Glutamatergic neuron (in vitro differentiated cells): ENCODE measurements at regions not wholly inside any gene's neighbourhood (a gene's known extent, or its start where the extent isn't known, plus 50 kb on each side); places are given as distances from the start of the nearest gene placed in this dataset.

Source experiments
- DNase-seq: peaks from one replicate; pipeline ENCODE4 v3.0.0; 2022
- H3K27ac Mint-ChIP-seq: one replicate; pipeline ENCODE4 v1.8.0; 2020; ENCODE audit warnings: mild to moderate bottlenecking, mixed read lengths, inconsistent platforms; ENCODE audit not compliant: unreplicated experiment
- H3K27me3 Mint-ChIP-seq: one replicate; pipeline ENCODE4 v1.8.0; 2020; ENCODE audit warnings: mild to moderate bottlenecking, moderate library complexity, mixed read lengths, inconsistent platforms; ENCODE audit not compliant: unreplicated experiment
- H3K36me3 Mint-ChIP-seq: one replicate; pipeline ENCODE4 v1.8.0; 2020; ENCODE audit warnings: mild to moderate bottlenecking, mixed read lengths, inconsistent platforms; ENCODE audit not compliant: unreplicated experiment
- H3K4me1 Mint-ChIP-seq: one replicate; pipeline ENCODE4 v1.8.0; 2020; ENCODE audit warnings: mild to moderate bottlenecking, low read depth, mixed read lengths, inconsistent platforms; ENCODE audit not compliant: unreplicated experiment
- H3K4me3 Mint-ChIP-seq: one replicate; pipeline ENCODE4 v1.8.0; 2020; ENCODE audit warnings: mild to moderate bottlenecking, mixed read lengths, inconsistent platforms; ENCODE audit not compliant: unreplicated experiment
- H3K9me3 Mint-ChIP-seq: one replicate; pipeline ENCODE4 v1.8.0; 2020; ENCODE audit warnings: mild to moderate bottlenecking, moderate library complexity, mixed read lengths, inconsistent platforms; ENCODE audit not compliant: unreplicated experiment
- CTCF ChIP-seq: fragments of 200-600 bp; sonication (generic); IDR thresholded peaks from one replicate; pipeline ENCODE4 v1.5.0; 2021; ENCODE audit not compliant: partially characterized antibody, unreplicated experiment

- no peaks in the 10 kb centered on the region for H3K27me3 Mint-ChIP-seq
- no peaks in the 10 kb centered on the region for H3K9me3 Mint-ChIP-seq
- no peak for TF ChIP-seq CTCF
- no peak for DNase-seq
- H3K4me1 Mint-ChIP-seq = no peaks in the 10 kb centered on the region
- no peak overlapping the region for H3K4me3 Mint-ChIP-seq
- H3K36me3 Mint-ChIP-seq = no peaks in the 10 kb centered on the region
- no peak overlapping the region for H3K27ac Mint-ChIP-seq
These were observed 1249.9 kb upstream of the TENM3 start for GRCh38 chr4:180993244-180993836.

- H3K4me1 Mint-ChIP-seq = no peaks in the 10 kb centered on the region
These were observed 1248.5 kb upstream of the TENM3 start for GRCh38 chr4:180994722-180995121.

GRCh38 chr4:180999217-180999616, 1244.0 kb upstream of the TENM3 start:
- TF ChIP-seq CTCF = no peak
- H3K4me3 Mint-ChIP-seq = no peak overlapping the region
- H3K27ac Mint-ChIP-seq = no peak overlapping the region
- H3K36me3 Mint-ChIP-seq = no peaks in the 10 kb centered on the region
- DNase-seq = no peak
- no peaks in the 10 kb centered on the region for H3K9me3 Mint-ChIP-seq
- H3K27me3 Mint-ChIP-seq = no peaks in the 10 kb centered on the region
- H3K4me1 Mint-ChIP-seq = no peaks in the 10 kb centered on the region

More at GRCh38 chr4:180994722-180995121, 1248.5 kb upstream of the TENM3 start:
- H3K36me3 Mint-ChIP-seq = no peaks in the 10 kb centered on the region
- H3K4me3 Mint-ChIP-seq = no peak overlapping the region
- no peak overlapping the region for H3K27ac Mint-ChIP-seq
- no peak for TF ChIP-seq CTCF
- H3K27me3 Mint-ChIP-seq = no peaks in the 10 kb centered on the region
- no peaks in the 10 kb centered on the region for H3K9me3 Mint-ChIP-seq
- DNase-seq = no peak

- DNase-seq = no peak
- H3K4me1 Mint-ChIP-seq = no peaks in the 10 kb centered on the region
- no peaks in the 10 kb centered on the region for H3K36me3 Mint-ChIP-seq
- no peaks in the 10 kb centered on the region for H3K27me3 Mint-ChIP-seq
- H3K4me3 Mint-ChIP-seq = no peak overlapping the region
- TF ChIP-seq CTCF = no peak
- H3K9me3 Mint-ChIP-seq = no peaks in the 10 kb centered on the region
- H3K27ac Mint-ChIP-seq = no peak overlapping the region
These were observed 1239.1 kb upstream of the TENM3 start for GRCh38 chr4:181004056-181004455.

GRCh38 chr4:181006499-181007260, 1236.5 kb upstream of the TENM3 start:
- no peak for TF ChIP-seq CTCF
- no peak for DNase-seq

More at GRCh38 chr4:181006499-181007260, 1236.5 kb upstream of the TENM3 start:
- Mint-ChIP-seq H3K4me3 (no peak overlapping the region), H3K36me3 (no peaks in the 10 kb centered on the region), H3K27ac (no peak overlapping the region), H3K27me3 (no peaks in the 10 kb centered on the region), H3K4me1 (no peaks in the 10 kb centered on the region), H3K9me3 (no peaks in the 10 kb centered on the region)
